Lung (tissue), 11 donors: ENCODE measurements at regions not wholly inside any gene's neighbourhood (a gene's known extent, or its start where the extent isn't known, plus 50 kb on each side); places are given as distances from the start of the nearest gene placed in this dataset.

Source experiments
- ATAC-seq: fragments of 200-7000 bp; cut with Tn5 transposase; one replicate; pipeline ENCODE4 v1.9.1; 2020; ENCODE audit warnings: moderate number of reproducible peaks; ENCODE audit not compliant: insufficient read depth, low FRiP score
- DNase-seq, 3 donors: peaks; one replicate each; pipeline ENCODE4 v3.0.0-alpha.2; 2013 to 2017
- H3K27ac ChIP-seq, 2 donors: one replicate each; pipeline ENCODE4 v1.5.1; 2013; ENCODE audit warnings: mild to moderate bottlenecking in 2 of 2, moderate library complexity in 2 of 2, control low read depth in 1 of 2, inconsistent platforms in 1 of 2, low read depth in 1 of 2, low read length in 1 of 2
- H3K27me3 ChIP-seq, 3 donors: one replicate each; pipeline ENCODE4 v1.5.1; 2013; ENCODE audit warnings: low read length in 2 of 3; ENCODE audit not compliant: control insufficient read depth in 3 of 3, insufficient read depth in 3 of 3
- H3K36me3 ChIP-seq, 4 donors: one replicate each; pipeline ENCODE4 v1.5.1; 2013; ENCODE audit warnings: low read length in 4 of 4, mild to moderate bottlenecking in 1 of 4, moderate library complexity in 1 of 4; ENCODE audit not compliant: control insufficient read depth in 4 of 4, insufficient read depth in 4 of 4
- H3K4me1 ChIP-seq, 5 donors: one replicate each; pipeline ENCODE4 v1.5.1; 2013; ENCODE audit warnings: low read length in 5 of 5, mild to moderate bottlenecking in 2 of 5, moderate library complexity in 1 of 5; ENCODE audit not compliant: control insufficient read depth in 5 of 5, insufficient read depth in 5 of 5
- H3K4me3 ChIP-seq: one replicate; pipeline ENCODE4 v1.5.1; 2013; ENCODE audit warnings: mild to moderate bottlenecking, control low read depth, moderate library complexity
- H3K9ac ChIP-seq, 2 donors: one replicate each; pipeline ENCODE4 v1.5.1; 2013; ENCODE audit warnings: low read length in 2 of 2, control low read depth in 1 of 2; ENCODE audit not compliant: insufficient read depth in 1 of 2
- H3K9me3 ChIP-seq, 4 donors: one replicate each; pipeline ENCODE4 v1.5.1; 2013; ENCODE audit warnings: low read length in 3 of 4, mild to moderate bottlenecking in 1 of 4, moderate library complexity in 1 of 4; ENCODE audit not compliant: control insufficient read depth in 4 of 4, insufficient read depth in 3 of 4
- CTCF ChIP-seq: IDR thresholded peaks from 2 replicates; pipeline ENCODE4 v1.5.1; 2012; ENCODE audit warnings: mild to moderate bottlenecking; ENCODE audit errors: control extremely low read depth, extremely low read depth
- WGBS, 2 donors: extraction: QIAGEN DNeasy Blood & Tissue Kit; methylation state at CpG; one replicate each; pipeline ENCODE4 v1.1.7; 2013; 5-methylcytosine and 5-hydroxymethylcytosine counted together
- donor health status: control.
- donor health status: control.
- donor health status: Bipolar disorder and iron deficiency.
- donor health status: healthy.
- donor health status: DM: yes; HTN: yes; CAD: no.

- Histone ChIP-seq H3K27ac (no peak overlapping the region), H3K9ac (no peak overlapping the region), H3K36me3 (no peaks in the 10 kb centered on the region), H3K4me3 (no peak overlapping the region), H3K4me1 (no peaks in the 10 kb centered on the region), H3K9me3 (no peaks in the 10 kb centered on the region), H3K27me3 (no peaks in the 10 kb centered on the region)
- WGBS, 2 donors = 83 to 85% methylated on average over 3 of the region's 3 CpGs
- TF ChIP-seq CTCF = no peak
- DNase-seq = no peak
- no peak for ATAC-seq
Measured at GRCh38 chr5:50995285-50995942, 329.0 kb downstream of the PARP8 start.

- DNase-seq (no peak), ATAC-seq (no peak)
- Histone ChIP-seq H3K9me3 (no peaks in the 10 kb centered on the region), H3K4me3 (no peak overlapping the region), H3K36me3 (no peaks in the 10 kb centered on the region), H3K27ac (no peak overlapping the region), H3K9ac (no peak overlapping the region), H3K4me1 (no peaks in the 10 kb centered on the region), H3K27me3 (no peaks in the 10 kb centered on the region)
- TF ChIP-seq CTCF = no peak
- WGBS, 2 donors = 67 to 74% methylated on average over 4 of the region's 4 CpGs
Measured at GRCh38 chr5:51001227-51001923, 334.9 kb downstream of the PARP8 start.

GRCh38 chr5:51002368-51002767 is 335.9 kb downstream of the PARP8 start:
- WGBS, 2 donors = 85 to 91% methylated on average over 3 of the region's 3 CpGs
- DNase-seq = no peak
- Histone ChIP-seq H3K4me1 (no peaks in the 10 kb centered on the region), H3K27me3 (no peaks in the 10 kb centered on the region), H3K27ac (no peak overlapping the region), H3K4me3 (no peak overlapping the region), H3K36me3 (no peaks in the 10 kb centered on the region), H3K9me3 (no peaks in the 10 kb centered on the region), H3K9ac (no peak overlapping the region)
- ATAC-seq = no peak
- no peak for TF ChIP-seq CTCF
